ENCODE measurements at regions not wholly inside any gene's neighbourhood (a gene's known extent, or its start where the extent isn't known, plus 50 kb on each side); places are given as distances from the start of the nearest gene placed in this dataset.

DNA sequence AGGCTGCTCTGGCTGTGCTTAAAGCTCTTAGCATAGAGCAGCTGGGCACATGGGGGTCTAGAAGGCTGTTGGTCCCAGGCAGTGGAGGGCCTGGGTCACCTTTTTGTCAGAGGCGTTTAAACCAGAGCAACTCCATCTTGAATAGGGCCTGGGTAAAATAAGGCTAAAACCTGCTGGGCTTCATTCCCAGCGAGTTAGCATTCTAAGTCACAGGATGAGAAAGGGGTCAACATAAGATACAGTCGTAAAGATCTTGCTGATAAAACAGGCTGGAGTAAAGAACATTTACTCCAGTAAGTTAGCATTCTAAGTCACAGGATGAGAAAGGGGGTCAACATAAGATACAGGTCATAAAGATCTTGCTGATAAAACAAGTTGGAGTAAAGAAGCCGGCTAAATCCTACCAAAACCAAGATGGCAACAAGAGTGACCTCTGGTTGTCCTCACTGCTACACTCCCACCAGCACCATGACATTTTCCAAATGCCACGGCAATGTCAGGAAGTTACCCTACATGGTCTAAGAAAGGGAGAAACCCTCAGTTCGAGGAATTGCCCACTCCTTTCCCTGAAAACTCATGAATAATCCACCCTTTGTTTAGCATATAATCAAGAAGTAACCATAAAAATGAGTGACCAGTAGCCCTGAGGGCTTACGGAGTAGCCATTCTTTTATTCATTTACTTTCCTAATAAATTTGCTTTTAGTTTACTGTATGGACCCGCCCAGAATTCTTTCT is 96.8 kb upstream of the PCBD1 start:
- TF ChIP-seq, protein P1, sequence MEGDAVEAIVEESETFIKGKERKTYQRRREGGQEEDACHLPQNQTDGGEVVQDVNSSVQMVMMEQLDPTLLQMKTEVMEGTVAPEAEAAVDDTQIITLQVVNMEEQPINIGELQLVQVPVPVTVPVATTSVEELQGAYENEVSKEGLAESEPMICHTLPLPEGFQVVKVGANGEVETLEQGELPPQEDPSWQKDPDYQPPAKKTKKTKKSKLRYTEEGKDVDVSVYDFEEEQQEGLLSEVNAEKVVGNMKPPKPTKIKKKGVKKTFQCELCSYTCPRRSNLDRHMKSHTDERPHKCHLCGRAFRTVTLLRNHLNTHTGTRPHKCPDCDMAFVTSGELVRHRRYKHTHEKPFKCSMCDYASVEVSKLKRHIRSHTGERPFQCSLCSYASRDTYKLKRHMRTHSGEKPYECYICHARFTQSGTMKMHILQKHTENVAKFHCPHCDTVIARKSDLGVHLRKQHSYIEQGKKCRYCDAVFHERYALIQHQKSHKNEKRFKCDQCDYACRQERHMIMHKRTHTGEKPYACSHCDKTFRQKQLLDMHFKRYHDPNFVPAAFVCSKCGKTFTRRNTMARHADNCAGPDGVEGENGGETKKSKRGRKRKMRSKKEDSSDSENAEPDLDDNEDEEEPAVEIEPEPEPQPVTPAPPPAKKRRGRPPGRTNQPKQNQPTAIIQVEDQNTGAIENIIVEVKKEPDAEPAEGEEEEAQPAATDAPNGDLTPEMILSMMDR (IDR thresholded peaks at IDR 0.05) = no peak
- TF ChIP-seq EZH2phosphoT487 (IDR thresholded peaks at IDR 0.05) = no peak
- TF ChIP-seq EZH2 (IDR thresholded peaks at IDR 0.05) = no peak

Measured in neural progenitor cell (in vitro differentiated cells).